ENCODE measurements at regions not wholly inside any gene's neighbourhood (a gene's known extent, or its start where the extent isn't known, plus 50 kb on each side); places are given as distances from the start of the nearest gene placed in this dataset.

GRCh38 chr20:61026173-61026572 lies 225.9 kb upstream of the CDH4 start:
- TF ChIP-seq CTCF (conservative IDR thresholded peaks at IDR 0.05) (no peak), ZFX (IDR thresholded peaks at IDR 0.05) (no peak)
